AG04450 (cell line): ENCODE measurements at regions not wholly inside any gene's neighbourhood (a gene's known extent, or its start where the extent isn't known, plus 50 kb on each side); places are given as distances from the start of the nearest gene placed in this dataset.

ENCODE experiments used
- CTCF ChIA-PET: fragments of 300-600, 350-600 bp; formaldehyde crosslinking; extraction: SDS; loops from one replicate; lab custom pipeline; 2022; ENCODE audit warnings: antibody characterized with exemption, inconsistent platforms; lab: Charles Lee
- POLR2A ChIA-PET: fragments of 350-600 bp; formaldehyde crosslinking; extraction: SDS; loops from one replicate; lab custom pipeline; 2021; ENCODE audit warnings: antibody characterized with exemption, inconsistent platforms; lab: Yijun Ruan, JAX
- DNase-seq: peaks from one replicate; pipeline ENCODE4 v3.0.0-alpha.2; 2011; ENCODE audit warnings: low read depth, low spot score
- H3K27ac ChIP-seq: one replicate; pipeline ENCODE4 v1.5.1; 2012; ENCODE audit warnings: low read depth, low read length, control low read depth
- H3K27me3 ChIP-seq: one replicate; pipeline ENCODE4 v1.6.0; 2012; ENCODE audit warnings: low read length; ENCODE audit not compliant: control insufficient read depth, insufficient read depth
- H3K4me3 ChIP-seq: 2 replicates; pipeline ENCODE4 v1.5.1; 2011; ENCODE audit warnings: mild to moderate bottlenecking, low read depth, low read length, control low read depth
- H3K9me3 ChIP-seq: 2 replicates; pipeline ENCODE4 v1.5.1; 2012; ENCODE audit warnings: low read length; ENCODE audit not compliant: control insufficient read depth, insufficient read depth
- CTCF ChIP-seq: IDR thresholded peaks from 2 replicates; pipeline ENCODE4 v1.5.1; 2011; ENCODE audit warnings: low read depth, low read length, control low read depth, inconsistent platforms

- TF ChIP-seq CTCF: no peak
- Histone ChIP-seq H3K9me3 (no peaks in the 10 kb centered on the region), H3K4me3 (no peak overlapping the region), H3K27ac (no peak overlapping the region), H3K27me3 (no peaks in the 10 kb centered on the region)
- ChIA-PET POLR2A (no interaction called here), CTCF (no interaction called here)
- DNase-seq: no peak
Measured at GRCh38 chrX:25180242-25180641, 164.5 kb upstream of the ARX start.

- POLR2A ChIA-PET: no interaction called here
- no peak for DNase-seq
- H3K27me3 ChIP-seq: no peaks in the 10 kb centered on the region
- TF ChIP-seq CTCF: no peak
- no peaks in the 10 kb centered on the region for H3K9me3 ChIP-seq
- H3K27ac ChIP-seq: no peak overlapping the region
- no peak overlapping the region for H3K4me3 ChIP-seq
- CTCF ChIA-PET: no interaction called here
Measured at GRCh38 chrX:25178555-25178954, 162.8 kb upstream of the ARX start.

- no peak for TF ChIP-seq CTCF
- no peaks in the 10 kb centered on the region for H3K27me3 ChIP-seq
- no peaks in the 10 kb centered on the region for H3K9me3 ChIP-seq
- no peak overlapping the region for H3K4me3 ChIP-seq
- no peak overlapping the region for H3K27ac ChIP-seq
- DNase-seq: no peak
- ChIA-PET POLR2A (no interaction called here), CTCF (no interaction called here)
Measured at GRCh38 chrX:25175743-25176142, 160.0 kb upstream of the ARX start.

- TF ChIP-seq CTCF: no peak
- no peaks in the 10 kb centered on the region for H3K27me3 ChIP-seq
- no peak for DNase-seq
- no peak overlapping the region for H3K27ac ChIP-seq
- no peaks in the 10 kb centered on the region for H3K9me3 ChIP-seq
- ChIA-PET CTCF (no interaction called here), POLR2A (no interaction called here)
- no peak overlapping the region for H3K4me3 ChIP-seq
Measured at GRCh38 chrX:25175171-25175570, 159.4 kb upstream of the ARX start.

GRCh38 chrX:25166546-25166945 lies 150.8 kb upstream of the ARX start:
- Histone ChIP-seq H3K4me3 (no peak overlapping the region), H3K9me3 (no peaks in the 10 kb centered on the region), H3K27me3 (no peaks in the 10 kb centered on the region), H3K27ac (no peak overlapping the region)
- POLR2A ChIA-PET: no interaction called here
- no peak for TF ChIP-seq CTCF
- CTCF ChIA-PET: no interaction called here
- DNase-seq: no peak
